ENCODE measurements at regions not wholly inside any gene's neighbourhood (a gene's known extent, or its start where the extent isn't known, plus 50 kb on each side); places are given as distances from the start of the nearest gene placed in this dataset.

DNA sequence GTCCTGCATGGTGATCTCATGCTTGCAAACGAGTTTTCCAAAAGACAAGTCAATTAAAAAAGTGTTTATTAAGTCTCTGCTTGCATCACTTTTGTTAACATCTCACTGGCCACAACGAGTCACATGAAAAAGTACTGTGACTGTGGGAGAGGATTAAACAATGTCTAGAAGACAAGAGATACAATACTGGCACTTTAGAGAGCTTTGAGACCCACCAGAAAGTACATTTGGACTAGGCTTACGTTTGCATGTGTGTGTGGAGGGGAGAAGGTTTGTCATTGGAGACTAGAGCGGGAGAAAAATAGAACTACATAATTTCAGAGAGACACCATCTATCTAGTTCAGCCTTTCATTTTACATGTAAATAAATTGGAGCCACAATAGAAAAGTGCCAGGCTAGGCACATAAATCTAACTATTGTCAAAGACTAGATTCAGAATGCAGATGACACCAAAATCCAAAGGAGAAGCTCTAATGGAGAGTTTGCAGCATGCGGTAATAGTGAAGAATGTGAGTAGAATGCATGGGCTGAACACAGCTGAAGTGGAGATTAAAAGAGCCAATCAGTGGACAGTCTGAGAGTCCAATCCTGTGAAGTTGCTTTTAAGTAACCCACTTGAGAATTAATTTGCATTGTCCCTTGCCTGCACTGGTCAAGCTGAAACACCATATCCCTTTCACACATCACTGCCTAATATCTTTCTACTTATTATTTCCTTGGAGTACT lies 977.4 kb upstream of the FAT3 start:
- H3K4me1 Mint-ChIP-seq (ENCODE audit: unreplicated experiment) = no peaks in the 10 kb centered on the region
- no peak for DNase-seq (ENCODE audit: extremely low spot score, unreplicated experiment)
- TF ChIP-seq, protein P1, sequence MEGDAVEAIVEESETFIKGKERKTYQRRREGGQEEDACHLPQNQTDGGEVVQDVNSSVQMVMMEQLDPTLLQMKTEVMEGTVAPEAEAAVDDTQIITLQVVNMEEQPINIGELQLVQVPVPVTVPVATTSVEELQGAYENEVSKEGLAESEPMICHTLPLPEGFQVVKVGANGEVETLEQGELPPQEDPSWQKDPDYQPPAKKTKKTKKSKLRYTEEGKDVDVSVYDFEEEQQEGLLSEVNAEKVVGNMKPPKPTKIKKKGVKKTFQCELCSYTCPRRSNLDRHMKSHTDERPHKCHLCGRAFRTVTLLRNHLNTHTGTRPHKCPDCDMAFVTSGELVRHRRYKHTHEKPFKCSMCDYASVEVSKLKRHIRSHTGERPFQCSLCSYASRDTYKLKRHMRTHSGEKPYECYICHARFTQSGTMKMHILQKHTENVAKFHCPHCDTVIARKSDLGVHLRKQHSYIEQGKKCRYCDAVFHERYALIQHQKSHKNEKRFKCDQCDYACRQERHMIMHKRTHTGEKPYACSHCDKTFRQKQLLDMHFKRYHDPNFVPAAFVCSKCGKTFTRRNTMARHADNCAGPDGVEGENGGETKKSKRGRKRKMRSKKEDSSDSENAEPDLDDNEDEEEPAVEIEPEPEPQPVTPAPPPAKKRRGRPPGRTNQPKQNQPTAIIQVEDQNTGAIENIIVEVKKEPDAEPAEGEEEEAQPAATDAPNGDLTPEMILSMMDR (conservative IDR thresholded peaks at IDR 0.05) = no peak
- no peaks in the 10 kb centered on the region for H3K36me3 Mint-ChIP-seq
- no peaks in the 10 kb centered on the region for H3K27me3 Mint-ChIP-seq
- H3K27ac Mint-ChIP-seq = no peak overlapping the region
- no peak overlapping the region for H3K4me3 Mint-ChIP-seq
- H3K9me3 Mint-ChIP-seq = peaks cover 3% of the 10 kb centered on the region

DNA sequence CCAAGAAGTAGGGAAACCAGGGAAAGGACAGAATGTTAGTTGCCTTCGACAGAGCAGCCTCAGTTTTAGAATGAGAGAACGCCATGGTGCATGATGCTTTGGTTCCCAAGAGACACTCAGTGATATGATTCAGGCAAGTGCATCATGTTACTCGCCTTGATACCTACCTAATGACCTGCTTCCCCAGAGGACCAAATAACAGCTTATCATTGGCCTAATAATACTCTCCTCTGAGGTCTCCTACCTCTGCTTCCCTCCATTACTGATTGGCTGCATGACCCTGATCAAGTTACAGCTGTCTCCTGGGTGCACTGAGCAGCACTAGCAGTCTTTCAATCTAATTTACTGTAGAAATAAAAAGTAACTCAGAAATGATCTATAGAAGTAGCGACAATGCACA lies 979.7 kb upstream of the FAT3 start:
- no peaks in the 10 kb centered on the region for H3K9me3 Mint-ChIP-seq
- no peak overlapping the region for H3K4me3 Mint-ChIP-seq

DNA sequence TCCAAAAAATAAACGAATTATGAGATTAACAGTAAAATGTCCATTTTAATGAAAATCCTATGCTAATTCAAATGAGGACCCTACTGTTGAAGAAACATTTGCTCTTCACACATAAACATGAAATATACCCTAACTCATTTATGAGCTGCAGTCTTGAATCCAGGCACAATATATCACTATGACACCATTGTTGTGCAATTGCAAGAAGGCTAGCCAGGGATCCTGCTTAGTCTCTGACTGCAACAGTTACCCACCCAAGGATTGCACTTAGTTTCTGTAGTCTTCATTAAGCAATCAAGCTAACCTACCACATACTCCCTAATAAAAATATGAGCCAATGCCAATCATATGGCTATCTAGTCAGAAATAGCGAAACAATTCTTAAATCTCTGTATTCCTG lies 981.0 kb upstream of the FAT3 start:
- Mint-ChIP-seq H3K36me3 (no peaks in the 10 kb centered on the region), H3K4me3 (no peak overlapping the region), H3K27ac (no peak overlapping the region), H3K4me1 (ENCODE audit: unreplicated experiment) (no peaks in the 10 kb centered on the region), H3K27me3 (no peaks in the 10 kb centered on the region), H3K9me3 (no peaks in the 10 kb centered on the region)
- TF ChIP-seq, protein P1 (conservative IDR thresholded peaks at IDR 0.05) = no peak
- DNase-seq (ENCODE audit: extremely low spot score, unreplicated experiment) = no peak

More for the DNA sequence above, 979.7 kb upstream of the FAT3 start:
- DNase-seq (ENCODE audit: extremely low spot score, unreplicated experiment) = no peak
- H3K36me3 Mint-ChIP-seq = no peaks in the 10 kb centered on the region
- TF ChIP-seq, protein P1 (conservative IDR thresholded peaks at IDR 0.05) = no peak
- H3K27me3 Mint-ChIP-seq = no peaks in the 10 kb centered on the region
- H3K27ac Mint-ChIP-seq = no peak overlapping the region
- H3K4me1 Mint-ChIP-seq (ENCODE audit: unreplicated experiment) = no peaks in the 10 kb centered on the region

DNA sequence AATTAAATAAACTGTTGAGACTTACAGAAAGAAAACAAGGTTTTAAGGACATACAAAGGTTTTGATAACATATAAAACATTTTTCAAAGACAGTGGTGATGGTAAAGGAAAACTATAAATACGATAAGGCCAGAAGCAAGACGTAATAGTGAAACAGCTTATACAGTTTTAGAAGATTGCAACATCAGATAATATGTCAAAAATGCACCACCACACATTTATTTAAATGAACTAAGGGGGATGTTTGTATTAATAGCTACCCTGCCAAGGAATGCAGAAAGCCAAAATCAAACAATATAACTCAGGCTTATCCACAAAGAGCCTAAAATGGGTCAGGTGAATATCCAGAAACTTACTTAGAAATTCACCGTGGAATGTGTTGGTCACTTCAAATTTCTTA lies 981.6 kb upstream of the FAT3 start:
- TF ChIP-seq, protein P1 (conservative IDR thresholded peaks at IDR 0.05) = no peak
- DNase-seq (ENCODE audit: extremely low spot score, unreplicated experiment) = no peak
- Mint-ChIP-seq H3K27me3 (no peaks in the 10 kb centered on the region), H3K4me1 (ENCODE audit: unreplicated experiment) (no peaks in the 10 kb centered on the region), H3K27ac (no peak overlapping the region), H3K4me3 (no peak overlapping the region), H3K9me3 (no peaks in the 10 kb centered on the region), H3K36me3 (no peaks in the 10 kb centered on the region)

DNA sequence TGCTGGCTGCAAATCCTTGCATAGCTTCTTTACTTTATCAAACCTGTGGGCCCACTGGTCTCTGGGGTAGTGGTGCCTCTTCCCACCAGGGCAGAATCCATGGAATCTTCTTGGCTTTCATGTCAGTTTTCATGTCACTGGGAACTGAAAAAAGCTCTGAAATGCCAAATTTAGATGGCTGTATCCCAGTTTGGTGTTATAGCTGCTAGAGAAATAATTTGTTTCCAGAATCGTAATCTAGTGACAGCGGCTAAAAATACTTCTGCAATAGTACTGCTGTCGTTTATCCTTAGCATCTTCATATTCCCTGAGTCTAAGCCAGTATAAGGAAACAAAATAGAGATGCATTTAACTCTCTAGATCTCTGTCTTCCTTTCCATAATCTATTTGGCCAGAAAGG lies 983.4 kb upstream of the FAT3 start:
- H3K27me3 Mint-ChIP-seq = no peaks in the 10 kb centered on the region
- TF ChIP-seq, protein P1 (conservative IDR thresholded peaks at IDR 0.05) = no peak

More for the DNA sequence above, 983.4 kb upstream of the FAT3 start:
- Mint-ChIP-seq H3K27ac (no peak overlapping the region), H3K4me3 (no peak overlapping the region), H3K9me3 (peaks cover under 1% of the 10 kb centered on the region), H3K4me1 (ENCODE audit: unreplicated experiment) (no peaks in the 10 kb centered on the region), H3K36me3 (no peaks in the 10 kb centered on the region)
- DNase-seq (ENCODE audit: extremely low spot score, unreplicated experiment) = no peak

Measured in type B pancreatic cell (in vitro differentiated cells).